HUDEP-2 (cell line): ENCODE measurements at regions not wholly inside any gene's neighbourhood (a gene's known extent, or its start where the extent isn't known, plus 50 kb on each side); places are given as distances from the start of the nearest gene placed in this dataset.

ENCODE experiments used
- DNase-seq, 76 experiments: peaks; one replicate each; lab custom pipeline; 2025; ENCODE audit not compliant: unreplicated experiment in 76 of 76; lab: John Stamatoyannopoulos, UW

DNA sequence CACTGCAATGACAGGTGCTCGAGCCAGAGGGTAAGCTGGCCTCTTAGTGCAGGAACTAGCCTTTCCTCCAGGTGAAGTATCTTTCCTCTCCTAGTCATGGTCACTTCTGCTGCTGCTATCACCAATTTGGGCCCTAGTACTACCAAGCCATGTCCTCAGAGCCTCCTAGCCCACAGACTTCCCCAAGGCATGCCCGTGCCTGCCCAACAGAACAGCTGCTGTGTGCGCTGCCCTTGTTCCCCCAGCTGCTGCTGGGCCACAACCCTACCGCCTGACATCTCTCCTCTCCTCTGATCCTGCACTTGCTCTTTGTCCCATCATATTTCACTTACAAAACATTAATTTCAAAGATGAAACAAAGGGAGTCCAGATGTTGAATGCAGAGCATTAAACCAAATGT lies 168.5 kb upstream of the FREM2 start:
- DNase-seq: no peak

DNA sequence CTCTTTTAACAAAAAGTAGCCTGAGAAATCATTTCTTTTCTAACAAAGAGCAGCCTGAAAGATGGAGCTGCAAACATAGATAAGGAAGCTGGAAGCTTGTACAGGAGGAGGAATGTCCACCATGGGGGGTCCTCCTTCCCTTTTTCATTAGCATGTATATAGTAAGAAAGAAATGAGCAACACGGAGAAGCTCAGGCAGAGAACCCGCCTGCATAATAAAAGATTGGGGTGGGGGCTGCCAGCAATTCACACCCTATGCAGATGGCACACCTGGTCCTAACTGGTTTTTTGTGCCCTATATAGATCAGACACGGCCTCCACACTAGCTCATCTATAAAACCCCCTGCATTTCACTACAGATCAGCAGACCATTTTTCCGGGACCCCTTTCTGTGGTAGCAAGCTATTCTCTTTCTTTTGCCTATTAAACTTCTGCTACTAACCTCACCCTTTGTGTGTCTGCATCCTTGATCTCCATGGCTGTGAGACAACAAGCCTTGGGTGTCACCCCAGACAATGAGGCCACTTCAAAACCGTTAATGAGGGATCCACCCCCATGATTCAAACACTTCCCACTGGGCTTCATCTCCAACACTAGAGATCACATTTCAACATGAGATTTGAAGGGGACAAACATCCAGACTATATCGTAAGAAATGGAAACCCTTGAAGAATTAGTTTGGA lies 167.5 kb upstream of the FREM2 start:
- no peak for DNase-seq

DNA sequence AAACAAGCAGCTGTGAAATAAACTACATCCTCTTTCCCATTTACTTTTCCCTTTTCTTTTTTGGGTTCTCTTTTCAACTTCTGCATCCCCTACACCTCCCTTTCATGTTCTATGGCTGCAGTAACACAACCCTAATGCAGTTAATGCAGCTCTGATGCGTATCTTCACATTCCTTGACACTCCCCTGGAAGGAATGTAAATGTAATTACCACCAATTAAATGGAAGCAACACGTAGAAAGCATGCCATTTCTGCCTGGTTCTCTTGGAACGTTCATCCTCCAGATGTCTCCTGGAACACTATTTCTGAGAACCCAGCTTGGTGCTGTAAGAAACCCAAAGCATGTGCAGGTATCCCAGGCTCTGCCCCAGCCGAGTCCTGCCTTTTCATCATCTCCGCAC lies 166.8 kb upstream of the FREM2 start:
- no peak for DNase-seq

DNA sequence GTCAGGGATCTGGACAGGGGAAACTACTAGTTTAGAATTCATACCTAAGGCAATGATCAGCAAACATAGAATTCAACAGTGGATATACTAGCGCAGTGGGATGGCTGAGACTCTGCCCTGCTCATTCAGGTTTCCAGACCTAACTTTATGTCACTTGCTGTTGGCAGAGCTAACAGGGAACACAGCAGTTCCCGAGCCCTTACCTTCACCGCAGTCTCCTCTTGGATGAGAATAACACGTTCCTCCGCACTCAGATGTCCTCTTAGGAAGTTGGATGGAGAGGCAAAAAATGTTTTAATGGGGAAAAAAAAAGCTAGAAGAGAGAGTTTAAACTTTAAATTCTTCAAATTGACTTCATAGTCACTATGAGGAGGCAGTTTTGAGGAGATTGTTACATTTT lies 159.7 kb upstream of the FREM2 start:
- DNase-seq: no peak

DNA sequence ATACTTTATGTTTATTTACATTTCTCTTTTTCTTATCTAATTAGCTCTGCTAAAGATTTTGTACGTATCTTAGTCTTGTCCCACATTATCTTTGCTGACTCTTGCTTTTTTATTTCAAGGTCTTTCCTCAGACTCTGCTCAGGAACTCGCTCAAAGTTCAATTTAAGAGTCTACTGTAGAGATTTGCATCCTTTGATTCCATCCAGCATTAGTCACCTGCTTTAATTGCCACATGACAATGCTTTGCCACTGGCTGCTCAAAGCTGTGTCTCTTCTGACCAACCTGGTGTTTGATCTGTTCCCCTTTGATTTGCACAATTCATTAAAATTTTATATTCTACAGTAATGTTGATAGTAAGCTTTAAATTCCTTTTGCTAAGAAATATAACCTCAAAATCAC lies 157.9 kb upstream of the FREM2 start:
- no peak for DNase-seq

DNA sequence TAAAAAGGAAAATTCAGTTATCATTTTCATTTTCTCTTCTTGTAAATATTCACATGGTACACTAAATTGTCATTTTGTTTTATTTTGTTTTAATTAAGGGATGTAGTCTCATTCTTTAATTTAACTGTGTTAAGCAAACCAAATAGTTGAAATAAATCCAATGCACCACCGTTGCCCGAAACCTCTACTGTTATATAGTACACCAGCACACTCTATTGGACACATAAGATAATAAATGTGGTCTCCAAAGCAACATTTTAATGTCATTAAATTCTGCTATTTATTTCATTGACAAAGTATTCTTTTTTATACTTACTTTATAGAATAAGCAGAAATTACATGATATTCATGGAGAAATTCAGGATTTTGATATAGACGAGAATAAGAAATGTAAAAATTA lies 156.4 kb upstream of the FREM2 start:
- DNase-seq: peak in 1 of 76 experiments; percentile 1

DNA sequence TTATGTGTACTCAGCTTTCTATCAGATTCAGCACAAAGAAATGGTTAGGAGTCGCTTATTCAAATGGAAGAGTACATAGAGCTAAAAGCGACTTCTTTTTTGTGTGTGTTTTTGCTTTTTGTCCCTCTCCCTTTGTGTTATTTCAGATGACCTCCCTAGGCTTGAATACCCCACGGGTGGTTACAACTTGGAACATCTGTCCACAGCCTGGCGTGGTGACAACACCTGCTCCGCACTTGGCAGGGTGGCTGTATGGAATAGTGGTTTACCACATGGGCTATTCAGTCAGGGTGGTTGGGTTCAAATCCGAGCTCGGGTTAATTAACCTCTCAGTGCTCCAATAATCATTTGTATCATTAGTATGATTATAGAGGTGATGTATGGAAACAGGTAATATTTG lies 151.6 kb upstream of the FREM2 start:
- DNase-seq: no peak

DNA sequence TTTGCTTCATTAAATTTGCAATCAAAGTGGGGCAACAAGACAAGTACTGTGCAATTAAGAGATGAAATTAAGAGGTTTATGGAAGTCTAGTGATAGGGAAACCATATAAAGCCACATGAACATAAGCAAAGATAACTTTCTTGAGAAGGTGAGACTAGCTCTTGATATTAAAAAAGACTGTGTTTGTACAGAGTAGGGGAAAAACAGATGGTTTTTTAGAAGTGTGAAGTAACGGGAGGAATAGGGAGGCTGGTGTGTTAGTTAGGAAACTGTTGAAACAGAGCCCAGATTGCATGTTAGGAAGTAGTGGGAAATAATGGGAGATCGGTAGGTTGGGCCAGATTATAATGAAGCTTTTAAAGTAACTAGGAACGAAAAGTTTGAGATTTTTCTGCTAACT lies 149.8 kb upstream of the FREM2 start:
- no peak for DNase-seq

DNA sequence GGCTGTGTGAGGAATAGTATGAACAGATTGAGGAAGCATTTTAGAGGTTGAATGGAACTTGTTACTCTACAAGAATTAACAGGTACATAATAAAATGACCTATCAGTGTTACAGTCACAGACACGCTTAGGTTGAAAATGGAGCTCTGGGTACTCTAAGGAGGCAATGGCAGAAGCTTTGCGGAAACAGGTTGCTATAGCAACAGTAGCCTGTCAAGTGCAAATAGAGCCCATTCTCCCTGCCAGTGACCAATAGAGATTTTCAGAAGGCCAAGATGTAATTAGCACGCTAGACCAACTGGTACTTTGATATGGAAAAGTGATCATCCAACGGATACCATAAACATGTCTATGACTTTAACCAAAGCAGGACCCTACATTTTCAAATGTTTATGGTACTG lies 148.5 kb upstream of the FREM2 start:
- DNase-seq: no peak

DNA sequence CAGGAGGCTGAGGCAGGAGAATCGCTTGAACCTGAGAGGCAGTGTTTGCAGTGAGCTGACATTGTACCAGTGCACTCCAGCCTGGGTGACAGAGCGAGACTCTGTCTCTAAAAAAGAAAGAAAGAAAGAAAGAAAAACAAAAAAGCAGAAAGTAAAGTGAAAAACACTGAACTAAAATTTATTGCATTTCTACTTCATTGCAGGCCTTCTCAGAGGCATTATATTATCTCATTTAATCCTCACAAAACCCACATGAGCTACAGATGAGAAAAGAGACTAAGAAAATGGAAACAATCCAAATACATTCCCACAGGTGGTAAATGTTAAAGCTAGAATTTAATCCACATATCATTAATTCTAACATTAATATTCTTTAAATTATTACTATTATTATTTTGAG lies 147.2 kb upstream of the FREM2 start:
- no peak for DNase-seq

DNA sequence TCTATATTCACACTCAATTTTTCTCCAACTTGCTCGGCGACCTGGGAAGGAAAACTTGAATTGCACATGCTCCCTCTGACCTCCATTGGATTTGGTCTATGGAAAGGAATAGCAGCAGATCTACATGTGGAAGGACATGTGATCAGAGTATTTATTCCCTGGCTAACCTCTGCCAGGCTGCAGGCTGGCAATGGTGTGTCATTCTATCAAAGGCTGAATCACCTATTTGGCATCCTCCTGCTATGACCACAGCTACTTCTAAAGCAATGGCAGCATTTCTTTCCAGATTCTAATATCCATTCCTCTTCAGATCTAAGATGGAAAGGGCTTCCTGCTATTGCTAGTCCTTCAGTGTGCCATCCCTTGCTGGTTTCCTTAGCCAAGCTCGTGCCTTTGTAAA lies 144.3 kb upstream of the FREM2 start:
- no peak for DNase-seq

DNA sequence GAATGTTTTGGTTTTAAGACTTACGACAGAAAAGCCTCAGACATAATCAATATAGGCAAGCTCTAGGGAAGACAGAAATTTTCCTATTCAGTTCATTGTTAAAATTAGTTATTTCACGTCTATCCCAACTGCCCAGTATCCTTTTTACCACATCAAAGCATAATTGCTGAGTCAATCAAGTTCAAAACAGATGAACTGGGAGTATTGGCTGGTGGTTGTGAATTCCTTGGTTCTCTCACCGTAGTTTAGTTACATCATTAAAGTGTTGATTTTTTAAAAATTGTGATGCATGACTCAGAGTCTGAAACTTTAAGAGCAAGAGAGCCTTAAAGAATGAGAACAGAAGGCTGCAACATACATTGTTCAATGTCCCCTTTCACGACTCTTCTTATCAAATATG lies 143.3 kb upstream of the FREM2 start:
- no peak for DNase-seq

DNA sequence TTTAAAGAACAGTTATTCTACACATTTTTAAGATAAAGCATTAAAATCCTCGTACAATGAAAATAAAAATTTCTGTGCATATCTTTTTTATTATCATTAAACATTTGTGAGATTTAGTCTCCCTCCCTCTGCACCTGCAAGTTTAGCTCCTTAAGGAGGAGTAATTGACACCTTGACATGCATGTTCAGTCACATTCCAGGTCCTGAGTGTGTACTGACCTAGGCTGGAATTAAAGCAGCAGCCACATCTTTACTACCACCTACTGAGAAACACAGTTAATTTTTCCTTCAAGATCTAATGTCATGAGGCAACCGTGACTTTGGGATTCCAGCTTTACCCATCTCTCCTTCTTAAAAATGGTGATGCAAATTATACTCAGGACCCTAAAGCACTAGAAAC lies 123.1 kb upstream of the FREM2 start:
- DNase-seq: no peak

DNA sequence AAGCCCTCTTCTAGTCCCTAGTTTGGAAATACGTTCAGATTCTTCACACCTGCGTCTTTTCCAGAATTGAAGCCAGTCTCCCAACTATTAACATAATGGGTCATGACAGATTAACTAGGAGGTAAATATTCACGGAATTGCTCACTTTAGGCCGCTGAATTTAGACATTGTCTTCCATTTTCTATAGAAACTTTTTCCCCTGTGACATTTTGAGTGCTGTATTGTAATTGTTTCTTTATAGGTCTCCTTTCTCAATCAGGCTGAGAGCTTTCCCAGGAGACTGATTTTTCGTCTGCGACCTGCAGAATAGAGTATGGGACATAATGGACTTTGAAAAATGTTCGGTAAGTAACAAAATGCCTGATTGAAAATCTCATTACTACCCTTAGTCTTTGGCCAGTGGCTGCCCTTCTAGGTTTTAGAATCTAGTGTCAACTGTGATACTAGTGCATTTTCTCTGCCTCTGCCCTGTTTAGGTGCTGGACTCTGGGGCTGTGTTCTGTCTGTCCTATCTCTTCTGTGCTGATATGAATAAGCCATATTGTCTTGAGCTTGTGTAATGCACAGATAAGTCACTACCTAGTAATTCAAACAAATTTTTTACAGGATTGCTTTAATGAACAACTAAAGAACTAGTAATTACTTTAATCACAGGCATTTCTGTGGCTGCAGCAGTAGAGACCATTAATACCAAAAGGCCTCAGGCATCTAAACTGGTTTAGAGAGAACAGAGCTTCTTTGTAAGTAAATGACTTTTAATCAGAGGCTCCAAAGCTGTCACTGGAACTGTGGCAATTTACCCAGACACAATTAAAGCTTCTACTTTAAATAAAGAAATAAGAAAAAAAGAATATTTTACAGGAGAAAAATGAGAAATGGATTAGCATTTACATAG lies 122.4 kb upstream of the FREM2 start:
- no peak for DNase-seq

DNA sequence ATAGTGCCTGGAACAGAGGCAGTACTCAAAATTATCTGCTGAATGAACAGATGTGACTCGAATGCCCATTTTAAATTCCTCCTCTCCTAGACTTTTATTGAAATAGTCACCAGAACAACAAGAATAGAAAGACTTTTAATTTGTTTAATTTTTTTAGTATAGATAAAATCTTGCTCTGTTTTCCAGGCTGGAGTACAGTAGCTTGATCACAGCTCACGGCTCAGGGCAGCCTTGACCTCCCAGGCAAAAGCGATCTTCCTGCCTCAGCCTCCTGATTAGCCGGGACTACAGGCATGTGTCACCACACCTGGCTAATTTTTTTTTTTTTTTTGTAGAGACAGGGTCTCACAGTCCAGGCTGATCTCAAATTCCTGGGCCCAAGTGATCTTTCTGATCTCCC lies 120.9 kb upstream of the FREM2 start:
- DNase-seq: no peak

DNA sequence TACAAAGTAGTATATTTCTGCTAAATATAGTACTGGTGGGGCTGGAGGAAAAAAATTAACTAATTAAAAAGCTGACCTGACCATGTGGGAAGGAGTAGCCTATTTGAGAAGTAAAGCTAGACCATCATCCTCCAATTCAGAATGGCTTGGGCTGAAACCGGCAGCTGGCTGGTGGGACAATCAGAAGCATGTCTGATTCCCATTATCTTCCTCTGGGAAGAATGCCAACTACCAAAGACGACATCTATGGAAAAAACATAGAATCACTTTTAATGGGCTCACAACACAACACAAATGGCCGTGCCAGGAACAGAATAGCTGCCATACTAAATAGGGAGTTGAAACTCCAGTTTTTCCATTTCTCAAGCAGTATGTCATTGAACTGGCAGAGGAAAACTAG lies 120.4 kb upstream of the FREM2 start:
- no peak for DNase-seq

DNA sequence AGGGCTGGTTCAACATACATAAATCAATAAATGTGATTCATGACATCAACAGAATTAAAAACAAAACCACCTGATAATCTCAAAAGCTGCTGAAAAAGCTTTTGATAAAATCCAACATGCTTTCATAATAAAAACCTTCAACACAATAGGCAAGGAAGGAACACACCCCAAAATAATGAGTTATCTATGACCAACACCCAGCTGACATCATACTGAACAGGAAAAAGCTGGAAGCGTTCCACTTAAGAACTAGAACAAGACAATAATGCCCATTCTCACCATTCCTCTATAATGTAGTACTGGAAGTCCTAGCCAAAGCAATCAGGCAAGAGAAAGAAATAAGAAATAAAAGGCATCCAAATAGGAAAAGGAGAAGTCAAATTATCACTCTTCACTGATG lies 116.2 kb upstream of the FREM2 start:
- no peak for DNase-seq

DNA sequence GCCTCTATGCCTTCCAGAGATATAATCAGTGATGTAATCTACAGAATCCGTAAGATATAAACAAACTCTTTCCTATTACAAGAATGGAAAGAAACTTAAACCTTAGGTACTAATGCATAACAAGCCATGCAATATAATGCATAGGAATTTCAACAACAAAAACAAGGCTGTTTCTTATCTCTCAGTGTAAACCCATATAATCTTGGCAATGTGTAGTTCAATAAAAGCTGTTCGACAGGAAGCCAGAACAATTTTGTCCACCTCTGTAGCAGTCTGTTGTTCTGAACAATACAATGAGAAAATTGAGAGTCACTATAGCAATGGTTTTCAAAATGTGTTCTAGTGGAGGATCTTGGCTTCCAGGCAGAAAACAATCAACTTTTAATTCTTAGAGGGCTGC lies 111.5 kb upstream of the FREM2 start:
- no peak for DNase-seq

DNA sequence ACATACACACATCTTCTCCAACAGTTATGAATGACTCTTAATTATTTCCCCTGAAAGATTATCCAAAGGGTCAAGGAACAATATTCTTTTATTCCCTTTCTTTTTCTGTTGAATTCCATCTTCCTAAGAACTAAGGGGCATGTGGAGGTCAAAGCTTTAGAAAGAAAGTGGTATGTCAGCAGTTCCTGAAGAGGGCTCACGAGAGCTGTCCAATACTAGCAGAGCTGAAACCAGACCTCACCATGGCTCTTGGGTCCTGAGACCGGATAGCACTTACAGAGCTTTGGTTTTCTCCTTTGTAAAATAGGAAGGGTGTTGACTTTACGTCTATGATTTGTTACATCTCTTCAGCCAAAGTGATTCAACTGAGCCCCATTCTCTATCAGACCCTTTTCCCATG lies 109.8 kb upstream of the FREM2 start:
- DNase-seq: peak in 6 of 76 experiments; percentile 2 to 15 (median 5)

DNA sequence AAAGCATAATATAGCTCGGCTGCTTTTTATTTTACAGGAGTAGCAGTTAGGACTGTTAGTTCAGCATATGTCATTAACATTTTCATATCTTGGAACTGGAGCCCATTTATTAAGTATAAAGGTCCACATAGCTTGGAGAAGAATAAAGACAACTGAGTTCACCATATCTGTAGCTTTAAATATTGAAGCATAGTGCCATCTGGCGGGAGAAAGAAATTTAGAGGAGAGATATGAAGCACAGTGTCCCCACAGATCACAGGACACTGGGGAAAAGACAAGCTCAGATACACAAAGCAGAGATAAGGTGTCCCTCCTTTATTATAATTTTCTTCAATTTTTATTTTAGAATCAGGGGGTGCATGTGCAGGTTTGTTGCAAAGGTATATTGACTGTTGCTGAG lies 104.7 kb upstream of the FREM2 start:
- peak in 29 of 76 experiments; percentile 1 to 51 (median 22) for DNase-seq

DNA sequence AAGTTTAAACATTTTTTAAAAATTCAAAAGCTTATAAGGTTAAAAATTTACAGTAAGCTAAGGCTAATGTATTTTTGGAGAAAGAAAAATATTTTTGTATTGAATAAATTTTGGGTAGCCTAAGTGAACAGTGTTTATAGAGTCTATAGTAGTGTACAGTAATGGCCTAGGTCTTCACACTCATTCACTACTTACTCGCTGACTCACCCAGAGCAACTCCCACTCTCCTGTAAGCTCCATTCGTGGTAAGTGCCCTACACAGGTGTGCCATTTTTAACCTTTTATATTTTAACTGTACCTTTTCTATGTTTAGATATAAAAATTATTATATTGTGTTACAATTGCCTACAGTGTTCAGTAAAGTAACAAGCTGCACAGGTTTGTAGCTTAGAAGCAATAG lies 96.6 kb upstream of the FREM2 start:
- DNase-seq: no peak

DNA sequence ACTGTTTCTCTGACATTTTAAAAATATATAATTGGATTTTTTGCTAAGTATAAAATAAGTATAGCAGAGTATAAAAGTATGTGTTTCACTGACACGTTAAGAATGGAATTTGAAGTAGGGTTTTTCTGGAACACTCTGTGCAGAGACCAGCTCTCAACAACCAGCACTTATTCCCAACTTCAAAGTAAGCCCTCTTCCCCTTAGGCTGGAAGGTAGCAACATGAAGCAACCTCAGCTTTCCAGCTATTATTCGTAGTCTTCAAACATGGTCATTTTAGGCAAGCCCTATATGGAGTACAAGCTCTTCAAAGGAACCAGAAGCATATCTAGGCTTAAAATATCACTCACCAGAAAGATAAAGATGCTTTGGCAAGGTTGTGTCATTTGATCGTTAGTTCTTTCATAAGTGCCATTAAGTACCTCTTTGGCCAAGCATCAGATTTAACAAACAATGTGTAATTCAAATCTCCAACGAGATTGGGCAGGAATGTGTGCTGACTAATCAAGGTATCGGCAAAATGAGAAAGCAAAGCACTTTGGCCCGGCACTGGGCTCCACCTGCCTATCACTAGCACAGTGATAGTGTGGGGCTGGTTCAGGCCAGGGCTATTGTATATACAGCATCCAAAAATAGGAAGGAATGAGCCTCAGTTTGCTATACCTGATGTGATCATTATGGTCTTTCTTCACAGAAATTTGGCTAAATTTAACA lies 95.9 kb upstream of the FREM2 start:
- no peak for DNase-seq
